Gastrocnemius medialis (tissue), 4 donors: ENCODE measurements at regions not wholly inside any gene's neighbourhood (a gene's known extent, or its start where the extent isn't known, plus 50 kb on each side); places are given as distances from the start of the nearest gene placed in this dataset.

Experiments
- ATAC-seq, 2 donors: fragments of 150-250 bp; one replicate each; pipeline ENCODE4 v1.9.1; 2016
- DNase-seq, 2 donors: peaks; one replicate each; pipeline ENCODE4 v3.0.0-alpha.2; 2019
- H3K27ac ChIP-seq, 4 donors: fragments of 200-600 bp; sonication (generic); 1 replicate in 1 of 4; 2 replicates in 3 of 4; pipeline ENCODE4 v1.5.1; 2016 to 2018; ENCODE audit warnings: mild to moderate bottlenecking in 2 of 4, moderate library complexity in 1 of 4
- H3K27me3 ChIP-seq, 3 donors: fragments of 200-600 bp; sonication (generic) in 2 of 3; 1 replicate in 1 of 3; 2 replicates in 2 of 3; pipeline versions ENCODE4 v1.5.1 to v1.6.0; 2016 to 2019; ENCODE audit warnings: mild to moderate bottlenecking in 1 of 3, moderate library complexity in 1 of 3
- H3K36me3 ChIP-seq, 2 donors: fragments of 200-600 bp; sonication (generic) in 1 of 2; one replicate each; pipeline ENCODE4 v1.5.1; 2017 to 2018
- H3K4me1 ChIP-seq, 2 donors: fragments of 200-600 bp; sonication (generic) in 1 of 2; one replicate each; pipeline ENCODE4 v1.5.1; 2016 to 2017; ENCODE audit warnings: mild to moderate bottlenecking in 2 of 2
- H3K4me3 ChIP-seq, 4 donors: fragments of 200-600 bp; sonication (generic) in 3 of 4; 1 replicate in 1 of 4; 2 replicates in 3 of 4; pipeline ENCODE4 v1.5.1; 2016 to 2019; ENCODE audit warnings: mild to moderate bottlenecking in 2 of 4
- H3K9me3 ChIP-seq, 3 donors: fragments of 200-600 bp; sonication (generic) in 2 of 3; 1 replicate in 1 of 3; 2 replicates in 2 of 3; pipeline ENCODE4 v1.5.1; 2016 to 2019
- POLR2A ChIP-seq, 2 donors: fragments of 450-650 bp; IDR thresholded peaks; one replicate each; pipeline ENCODE4 v1.6.1; 2017; ENCODE audit warnings: antibody characterized with exemption in 2 of 2, mild to moderate bottlenecking in 2 of 2, moderate library complexity in 2 of 2
- in situ Hi-C, 4 donors: fragments of 200-750 bp; cut with MboI; loops; one replicate each; pipeline versions ENCODE4 v1.15.0 to v1.8.0; 2017; ENCODE audit warnings: low sequenced_read_pairs in 4 of 4
- intact Hi-C: fragments of 100-400 bp; cut with DNase I; formaldehyde crosslinking; loops from one replicate; pipeline ENCODE4 v1.15.1; 2023; ENCODE audit warnings: low total_unique reads
- TF ChIP-seq, protein P1 (sequence below), 5 experiments: fragments of 450-650 bp in 3 of 5; fragments of 200-600 bp in 2 of 5; sonication (generic) in 2 of 5; IDR thresholded peaks in 4 of 5; conservative IDR thresholded peaks in 1 of 5; 1 replicate in 4 of 5; 2 replicates in 1 of 5; pipeline ENCODE4 v1.5.1; 2016 to 2019; ENCODE audit warnings: antibody characterized with exemption in 5 of 5, mild to moderate bottlenecking in 3 of 5, moderate library complexity in 3 of 5

DNA sequence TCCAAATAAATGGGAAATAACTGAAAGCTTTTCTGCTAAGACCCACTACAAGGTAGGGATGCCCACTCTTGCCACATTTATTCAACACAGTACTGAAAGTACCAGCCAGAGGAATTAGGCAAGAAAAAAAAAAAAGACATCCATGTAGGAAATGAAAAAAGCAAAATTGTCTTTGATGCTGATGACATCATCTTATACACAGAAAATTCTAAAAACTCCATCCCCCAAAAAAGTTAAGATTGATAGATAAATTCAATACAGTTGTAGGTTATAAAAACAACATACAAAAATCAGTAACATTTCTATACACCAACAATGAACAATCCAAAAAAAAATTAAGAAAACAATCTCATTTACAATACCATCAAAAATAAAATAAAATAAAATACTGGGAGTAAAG, 330.4 kb downstream of the RBM26 start:
- H3K9me3 ChIP-seq, result no peaks in the 10 kb centered on the region
- ATAC-seq, result no peak
- no peak for TF ChIP-seq POLR2A (IDR thresholded peaks at IDR 0.05)
- TF ChIP-seq, protein P1, sequence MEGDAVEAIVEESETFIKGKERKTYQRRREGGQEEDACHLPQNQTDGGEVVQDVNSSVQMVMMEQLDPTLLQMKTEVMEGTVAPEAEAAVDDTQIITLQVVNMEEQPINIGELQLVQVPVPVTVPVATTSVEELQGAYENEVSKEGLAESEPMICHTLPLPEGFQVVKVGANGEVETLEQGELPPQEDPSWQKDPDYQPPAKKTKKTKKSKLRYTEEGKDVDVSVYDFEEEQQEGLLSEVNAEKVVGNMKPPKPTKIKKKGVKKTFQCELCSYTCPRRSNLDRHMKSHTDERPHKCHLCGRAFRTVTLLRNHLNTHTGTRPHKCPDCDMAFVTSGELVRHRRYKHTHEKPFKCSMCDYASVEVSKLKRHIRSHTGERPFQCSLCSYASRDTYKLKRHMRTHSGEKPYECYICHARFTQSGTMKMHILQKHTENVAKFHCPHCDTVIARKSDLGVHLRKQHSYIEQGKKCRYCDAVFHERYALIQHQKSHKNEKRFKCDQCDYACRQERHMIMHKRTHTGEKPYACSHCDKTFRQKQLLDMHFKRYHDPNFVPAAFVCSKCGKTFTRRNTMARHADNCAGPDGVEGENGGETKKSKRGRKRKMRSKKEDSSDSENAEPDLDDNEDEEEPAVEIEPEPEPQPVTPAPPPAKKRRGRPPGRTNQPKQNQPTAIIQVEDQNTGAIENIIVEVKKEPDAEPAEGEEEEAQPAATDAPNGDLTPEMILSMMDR (IDR thresholded peaks at IDR 0.05 in 4 of 5, conservative IDR thresholded peaks at IDR 0.05 in 1 of 5), result no peak

DNA sequence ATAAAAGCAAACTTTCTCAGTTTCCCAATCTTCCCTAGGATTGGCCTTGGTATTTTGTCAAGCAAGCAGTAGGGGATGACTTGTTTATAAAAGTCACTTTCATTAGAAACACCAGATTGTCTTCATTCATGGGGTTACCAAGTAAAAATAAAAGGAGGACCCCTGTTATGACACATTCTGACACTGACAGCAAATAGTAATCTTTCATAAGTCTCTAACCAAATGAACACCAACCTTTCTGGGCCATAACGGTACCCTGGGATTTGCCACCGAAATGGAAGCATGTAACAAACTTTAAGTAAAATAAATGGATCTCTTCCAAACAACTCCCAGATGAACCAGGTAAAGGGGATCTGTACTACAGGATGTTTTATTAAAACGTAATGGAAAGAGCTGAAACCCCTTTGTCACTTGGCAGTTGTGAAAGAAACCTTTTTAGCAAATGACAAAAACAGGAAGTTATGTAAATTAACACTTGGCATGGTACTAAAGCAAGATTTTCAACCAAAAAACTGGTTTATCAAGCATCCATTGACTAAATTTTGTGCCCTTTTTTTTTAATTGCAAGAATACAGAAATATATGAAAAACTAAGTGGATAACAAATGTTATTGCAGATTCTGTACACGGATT, 335.6 kb downstream of the RBM26 start:
- Histone ChIP-seq H3K27ac (no peak overlapping the region), H3K9me3 (no peaks in the 10 kb centered on the region), H3K4me1 (no peaks in the 10 kb centered on the region), H3K27me3 (no peaks in the 10 kb centered on the region), H3K4me3 (no peak overlapping the region), H3K36me3 (no peaks in the 10 kb centered on the region)
- TF ChIP-seq POLR2A (IDR thresholded peaks at IDR 0.05), result no peak
- TF ChIP-seq, protein P1 (IDR thresholded peaks at IDR 0.05 in 4 of 5, conservative IDR thresholded peaks at IDR 0.05 in 1 of 5), result no peak
- no peak for ATAC-seq
- intact Hi-C loops (no loop called here), in situ Hi-C loops (no loop called here)
- no peak for DNase-seq

More for the DNA sequence above, 330.4 kb downstream of the RBM26 start:
- in situ Hi-C loops (no loop called here), intact Hi-C loops (no loop called here)
- Histone ChIP-seq H3K4me3 (no peak overlapping the region), H3K27ac (no peak overlapping the region), H3K27me3 (no peaks in the 10 kb centered on the region), H3K4me1 (no peaks in the 10 kb centered on the region), H3K36me3 (no peaks in the 10 kb centered on the region)
- DNase-seq, result no peak

- no peak overlapping the region for H3K27ac ChIP-seq
- no peaks in the 10 kb centered on the region for H3K27me3 ChIP-seq
- no peaks in the 10 kb centered on the region for H3K36me3 ChIP-seq
- in situ Hi-C loops (no loop called here), intact Hi-C loops (no loop called here)
- no peaks in the 10 kb centered on the region for H3K9me3 ChIP-seq
- no peak for TF ChIP-seq POLR2A (IDR thresholded peaks at IDR 0.05)
- TF ChIP-seq, protein P1 (IDR thresholded peaks at IDR 0.05 in 4 of 5, conservative IDR thresholded peaks at IDR 0.05 in 1 of 5), result no peak
- ATAC-seq (no peak), DNase-seq (no peak)
- H3K4me3 ChIP-seq, result no peak overlapping the region
- no peaks in the 10 kb centered on the region for H3K4me1 ChIP-seq
Observed at GRCh38 chr13:79062291-79062690, 343.8 kb downstream of the RBM26 start.

DNA sequence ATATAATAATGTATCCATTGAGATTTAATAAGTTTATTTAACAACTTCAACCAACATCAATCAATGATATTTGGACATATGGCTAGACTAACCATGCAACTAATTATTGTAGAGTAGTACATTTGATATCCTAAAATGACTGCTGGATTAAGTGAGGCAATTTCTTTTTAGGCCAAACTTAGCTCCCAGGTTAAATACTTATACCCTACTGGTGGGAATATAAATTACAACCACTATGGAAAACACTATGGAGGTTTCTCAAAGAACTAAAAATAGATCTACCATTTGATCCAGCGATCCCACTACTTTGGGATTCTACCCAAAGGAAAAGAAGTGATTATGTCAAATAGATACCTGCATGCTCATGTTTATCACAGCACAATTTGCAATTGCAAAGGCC, 345.8 kb downstream of the RBM26 start:
- DNase-seq (no peak), ATAC-seq (no peak)
- intact Hi-C loops (no loop called here), in situ Hi-C loops (no loop called here)
- Histone ChIP-seq H3K27ac (no peak overlapping the region), H3K27me3 (no peaks in the 10 kb centered on the region), H3K4me3 (no peak overlapping the region), H3K9me3 (no peaks in the 10 kb centered on the region), H3K36me3 (no peaks in the 10 kb centered on the region), H3K4me1 (no peaks in the 10 kb centered on the region)
- TF ChIP-seq, protein P1 (IDR thresholded peaks at IDR 0.05 in 4 of 5, conservative IDR thresholded peaks at IDR 0.05 in 1 of 5), result no peak
- TF ChIP-seq POLR2A (IDR thresholded peaks at IDR 0.05), result no peak

- intact Hi-C loops, result no loop called here
- Histone ChIP-seq H3K4me3 (no peak overlapping the region), H3K36me3 (no peaks in the 10 kb centered on the region), H3K27me3 (no peaks in the 10 kb centered on the region), H3K27ac (no peak overlapping the region), H3K9me3 (no peaks in the 10 kb centered on the region), H3K4me1 (no peaks in the 10 kb centered on the region)
- in situ Hi-C loops, result no loop called here
- DNase-seq (no peak), ATAC-seq (no peak)
- TF ChIP-seq, protein P1 (IDR thresholded peaks at IDR 0.05 in 4 of 5, conservative IDR thresholded peaks at IDR 0.05 in 1 of 5), result no peak
- TF ChIP-seq POLR2A (IDR thresholded peaks at IDR 0.05), result no peak
Observed at GRCh38 chr13:79056706-79057105, 349.3 kb downstream of the RBM26 start.
